Muscle of leg (tissue), 3 donors: ENCODE measurements at regions not wholly inside any gene's neighbourhood (a gene's known extent, or its start where the extent isn't known, plus 50 kb on each side); places are given as distances from the start of the nearest gene placed in this dataset.
"Not testable (repeated sequence)": the region's sequence is repeated elsewhere in the genome, so short reads cannot be mapped to it uniquely, and the experiment has no call there.

Source experiments
- DNase-seq: peaks from one replicate; pipeline ENCODE4 v3.0.0; 2013
- H3K27ac ChIP-seq: one replicate; pipeline ENCODE4 v1.5.1; 2013; ENCODE audit warnings: mild to moderate bottlenecking, low read length, control low read depth
- H3K27me3 ChIP-seq: one replicate; pipeline ENCODE4 v1.6.1; 2013; ENCODE audit warnings: low read length; ENCODE audit not compliant: control insufficient read depth, insufficient read depth
- H3K36me3 ChIP-seq: one replicate; pipeline ENCODE4 v1.6.1; 2013; ENCODE audit warnings: low read length; ENCODE audit not compliant: control insufficient read depth, insufficient read depth
- H3K4me1 ChIP-seq: one replicate; pipeline ENCODE4 v1.6.1; 2013; ENCODE audit warnings: low read length; ENCODE audit not compliant: control insufficient read depth, insufficient read depth
- H3K4me3 ChIP-seq: one replicate; pipeline ENCODE4 v1.5.1; 2013; ENCODE audit warnings: low read length, control low read depth
- H3K9me3 ChIP-seq: replicated peaks from 2 replicates; pipeline ENCODE4 v1.6.1; 2013; ENCODE audit warnings: low read depth, low read length; ENCODE audit not compliant: control insufficient read depth
- WGBS: methylation state at CpG from one replicate; pipeline ENCODE4 v1.1.5; 2013; ENCODE audit warnings: missing lambda C conversion rate; ENCODE audit not compliant: insufficient coverage; 5-methylcytosine and 5-hydroxymethylcytosine counted together

DNA sequence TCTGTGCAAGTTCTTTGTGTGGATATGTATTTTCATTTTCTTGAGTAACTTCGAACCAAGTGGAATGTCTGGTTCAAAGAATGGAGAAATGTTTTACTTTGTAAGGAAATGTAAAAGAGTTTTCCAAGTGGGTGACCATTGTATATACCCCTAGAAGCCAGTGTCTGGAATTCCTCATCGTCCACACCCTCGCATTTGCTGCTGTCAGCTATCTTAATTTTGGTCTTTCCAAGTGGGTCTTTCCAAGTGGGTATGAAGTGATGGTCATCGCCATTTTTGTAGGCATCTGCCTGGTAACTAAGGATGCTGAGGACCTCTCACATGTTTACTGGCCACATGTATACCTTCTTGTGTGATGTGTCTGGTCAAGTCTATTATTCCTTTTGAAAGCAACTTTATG is 547.5 kb downstream of the TBC1D22A start:
- H3K36me3 ChIP-seq: no peaks in the 10 kb centered on the region
- no peak for DNase-seq
- 71% methylated on average over 1 of the region's 4 CpGs for WGBS
- H3K27me3 ChIP-seq: peaks cover 9% of the 10 kb centered on the region
- no peaks in the 10 kb centered on the region for H3K9me3 ChIP-seq
- no peak overlapping the region for H3K4me3 ChIP-seq
- no peak overlapping the region for H3K27ac ChIP-seq
- no peaks in the 10 kb centered on the region for H3K4me1 ChIP-seq

DNA sequence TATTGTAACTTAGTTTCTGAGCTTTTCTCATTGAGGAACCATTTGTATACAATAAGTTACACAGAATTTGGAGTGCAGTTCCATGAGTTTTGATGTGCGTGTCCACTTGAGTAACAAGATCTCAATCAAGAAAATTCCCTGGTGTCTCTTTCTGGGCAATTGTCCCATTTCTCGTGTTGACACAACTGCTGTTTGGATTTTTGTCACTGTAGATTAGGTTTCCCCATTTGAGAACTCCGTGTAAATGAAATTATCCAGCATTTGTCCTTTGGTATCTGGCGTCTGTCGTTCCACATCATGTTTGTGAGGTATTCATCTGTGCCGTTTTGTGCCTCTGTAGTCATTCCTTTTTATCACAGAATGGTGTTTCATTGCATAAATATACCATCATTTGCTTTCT is 547.0 kb downstream of the TBC1D22A start:
- Histone ChIP-seq H3K36me3 (no peaks in the 10 kb centered on the region), H3K4me3 (no peak overlapping the region), H3K4me1 (no peaks in the 10 kb centered on the region), H3K27me3 (peaks cover 9% of the 10 kb centered on the region), H3K27ac (no peak overlapping the region), H3K9me3 (no peaks in the 10 kb centered on the region)
- DNase-seq: peak; percentile 53
- WGBS: no CpG with 5 or more reads among the region's 6 CpGs

DNA sequence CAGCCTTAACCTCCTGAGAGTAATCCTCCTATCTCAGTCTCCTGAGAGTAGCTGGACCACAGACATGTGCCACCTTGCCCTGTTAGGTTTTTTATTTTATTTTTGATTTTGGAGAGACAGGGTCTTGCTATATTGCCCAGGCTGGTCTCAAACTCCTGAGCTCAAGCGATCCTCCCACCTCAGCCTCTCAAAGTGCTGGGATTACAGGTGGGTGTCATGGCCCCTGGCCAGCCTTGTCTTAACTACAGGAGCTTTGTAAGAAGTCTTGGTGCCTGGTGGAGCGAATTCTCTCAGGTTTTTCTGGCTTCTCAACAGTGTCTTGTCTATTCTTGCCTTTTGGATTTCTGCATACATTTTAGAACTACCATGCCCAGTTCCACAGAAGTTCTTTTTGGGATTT is 546.4 kb downstream of the TBC1D22A start:
- no CpG with 5 or more reads among the region's 2 CpGs for WGBS

DNA sequence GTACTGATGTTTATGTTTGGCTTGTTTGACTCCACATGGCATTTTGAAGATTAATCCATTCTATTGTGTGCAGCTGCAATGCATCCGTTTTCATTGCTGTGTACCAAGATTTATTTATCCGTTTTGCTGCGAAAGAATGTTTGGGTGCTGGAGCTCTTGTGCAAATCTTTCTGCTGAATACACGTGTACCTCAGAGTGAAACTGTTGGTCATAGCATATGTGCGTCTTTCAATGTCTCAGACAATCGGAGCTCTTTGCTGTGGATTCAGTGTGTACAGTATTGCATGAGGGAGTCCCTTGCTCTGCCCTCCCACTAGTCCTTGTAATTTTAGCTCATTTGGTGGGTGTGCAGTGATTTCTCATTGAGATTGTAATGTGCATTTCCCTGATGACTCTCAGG is 545.4 kb downstream of the TBC1D22A start:
- Histone ChIP-seq H3K9me3 (no peaks in the 10 kb centered on the region), H3K27me3 (peaks cover 9% of the 10 kb centered on the region), H3K36me3 (no peaks in the 10 kb centered on the region), H3K27ac (no peak overlapping the region), H3K4me1 (no peaks in the 10 kb centered on the region), H3K4me3 (no peak overlapping the region)
- 57% methylated on average over 5 of the region's 6 CpGs for WGBS
- no peak for DNase-seq

More for the DNA sequence above, 546.4 kb downstream of the TBC1D22A start:
- Histone ChIP-seq H3K4me1 (no peaks in the 10 kb centered on the region), H3K27ac (no peak overlapping the region), H3K4me3 (no peak overlapping the region), H3K9me3 (no peaks in the 10 kb centered on the region), H3K36me3 (no peaks in the 10 kb centered on the region), H3K27me3 (peaks cover 9% of the 10 kb centered on the region)
- no peak for DNase-seq

DNA sequence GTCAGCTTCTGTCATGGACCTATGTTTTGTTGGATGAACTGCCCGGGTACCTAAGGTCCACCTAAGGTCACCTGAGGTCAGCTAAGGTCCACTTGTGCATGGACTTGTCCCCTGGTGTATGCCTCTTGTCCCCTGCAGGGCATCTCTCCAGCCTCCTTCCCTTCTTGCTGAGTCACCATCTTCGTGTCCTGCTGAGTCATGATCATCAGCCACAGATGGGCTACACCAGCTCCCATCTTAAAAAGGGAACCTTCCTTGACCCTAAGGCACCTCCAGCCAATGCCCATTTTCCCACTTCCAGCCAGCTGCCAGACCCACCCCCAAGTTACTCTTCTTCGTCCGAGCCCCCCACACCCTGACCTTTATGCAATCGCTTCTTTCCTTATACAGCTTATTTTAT is 544.9 kb downstream of the TBC1D22A start:
- Histone ChIP-seq H3K9me3 (no peaks in the 10 kb centered on the region), H3K27ac (no peak overlapping the region), H3K27me3 (peaks cover 9% of the 10 kb centered on the region), H3K4me1 (no peaks in the 10 kb centered on the region), H3K36me3 (no peaks in the 10 kb centered on the region), H3K4me3 (no peak overlapping the region)
- DNase-seq: no peak
- WGBS: 81% methylated on average over 2 of the region's 5 CpGs

DNA sequence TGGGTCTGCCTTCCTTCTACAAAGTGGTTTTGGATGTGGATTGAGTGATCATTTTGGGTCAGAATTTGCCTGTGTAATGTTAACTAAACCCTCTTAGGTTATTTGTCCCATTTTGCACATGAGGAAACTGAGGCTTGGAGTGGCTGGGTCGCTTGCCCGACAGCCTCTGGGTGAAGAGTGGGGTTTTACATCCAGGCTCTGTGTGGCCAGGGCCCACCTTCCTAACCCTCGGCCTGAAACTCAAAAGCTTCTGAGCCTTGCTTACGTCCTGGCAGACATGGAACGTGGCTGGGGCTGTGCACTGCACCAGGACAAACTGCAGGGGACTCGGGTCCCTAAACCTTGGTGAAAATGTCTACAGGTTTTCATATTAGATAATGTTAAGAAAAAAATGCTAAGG is 542.4 kb downstream of the TBC1D22A start:
- Histone ChIP-seq H3K4me3 (no peak overlapping the region), H3K4me1 (no peaks in the 10 kb centered on the region), H3K27ac (no peak overlapping the region), H3K36me3 (no peaks in the 10 kb centered on the region), H3K9me3 (no peaks in the 10 kb centered on the region), H3K27me3 (peaks cover 9% of the 10 kb centered on the region)
- 94% methylated on average over 5 of the region's 6 CpGs for WGBS
- DNase-seq: no peak

DNA sequence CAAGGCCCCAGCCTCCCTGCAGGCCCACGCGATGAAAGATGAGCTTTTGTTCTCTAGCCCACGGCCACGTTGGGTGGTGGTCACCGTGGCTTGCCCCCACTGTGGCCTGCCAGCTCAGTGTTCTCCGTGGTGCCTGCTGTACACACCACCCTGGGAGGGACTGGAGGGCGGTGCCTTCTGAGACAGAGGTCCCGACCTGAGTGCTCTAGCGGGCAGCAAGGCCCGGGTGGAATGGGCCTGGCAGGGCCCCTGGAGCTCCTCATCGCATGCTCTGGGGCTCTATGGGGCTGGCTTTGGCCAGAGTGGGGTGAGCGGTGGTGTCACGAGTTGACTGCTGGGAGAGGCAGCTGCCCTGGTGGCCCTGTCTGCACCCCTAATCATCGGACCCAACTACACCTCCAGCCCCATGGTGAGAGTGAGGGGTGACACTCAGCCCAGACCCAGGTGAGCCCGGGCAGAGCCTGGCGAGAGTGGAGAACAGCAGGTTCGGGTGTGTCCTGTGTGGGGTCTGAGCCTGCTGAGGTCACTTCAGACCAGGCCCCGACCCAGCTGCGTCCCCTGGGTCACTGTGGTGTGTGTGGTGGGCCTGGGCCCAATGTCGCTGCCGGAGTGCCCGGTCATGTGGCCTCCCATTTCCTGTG is 541.9 kb downstream of the TBC1D22A start:
- 82% methylated on average over 15 of the region's 22 CpGs for WGBS
- Histone ChIP-seq H3K36me3 (no peaks in the 10 kb centered on the region), H3K27ac (no peak overlapping the region), H3K9me3 (no peaks in the 10 kb centered on the region), H3K4me3 (no peak overlapping the region), H3K27me3 (peaks cover 9% of the 10 kb centered on the region), H3K4me1 (no peaks in the 10 kb centered on the region)
- no peak for DNase-seq

DNA sequence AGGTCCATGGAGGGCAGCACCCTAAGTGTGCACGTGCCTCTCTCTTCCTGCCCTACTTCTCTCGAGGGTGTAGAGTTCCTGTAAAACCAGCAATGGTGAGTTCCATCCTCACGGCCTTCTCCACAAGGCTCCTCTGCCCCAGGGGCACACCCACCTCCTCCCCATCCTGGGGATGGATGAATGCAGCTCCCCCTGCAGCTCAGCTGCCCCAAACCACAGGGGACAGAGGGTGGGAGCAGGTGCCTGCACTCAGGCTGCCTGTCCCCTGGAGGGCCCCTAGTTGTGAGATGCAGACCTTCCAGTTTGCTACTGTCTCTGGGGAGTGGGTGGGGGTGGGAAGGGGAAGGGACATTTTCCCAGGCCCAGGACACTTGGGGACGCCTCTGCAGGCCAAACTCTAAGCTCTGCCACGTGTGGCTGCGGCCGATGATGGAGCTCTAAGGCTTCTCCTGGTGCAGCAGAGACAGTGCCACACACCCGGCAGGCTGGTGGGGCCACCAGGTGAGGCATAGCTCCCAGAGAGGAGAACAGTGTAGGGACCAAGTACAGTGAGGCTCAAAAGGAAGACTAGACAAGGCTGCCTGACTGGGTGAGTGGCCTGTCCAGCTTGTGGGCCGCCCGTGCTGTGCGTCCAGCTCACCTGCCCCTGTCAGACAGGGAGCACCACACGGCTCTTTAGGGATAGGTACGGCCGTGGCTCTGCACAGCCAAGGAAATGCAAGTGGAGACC is 540.9 kb downstream of the TBC1D22A start:
- no peak overlapping the region for H3K27ac ChIP-seq
- H3K4me1 ChIP-seq: no peaks in the 10 kb centered on the region
- no peak for DNase-seq
- H3K9me3 ChIP-seq: no peaks in the 10 kb centered on the region
- peaks cover 9% of the 10 kb centered on the region for H3K27me3 ChIP-seq
- H3K36me3 ChIP-seq: no peaks in the 10 kb centered on the region
- 76% methylated on average over 12 of the region's 14 CpGs for WGBS
- no peak overlapping the region for H3K4me3 ChIP-seq

DNA sequence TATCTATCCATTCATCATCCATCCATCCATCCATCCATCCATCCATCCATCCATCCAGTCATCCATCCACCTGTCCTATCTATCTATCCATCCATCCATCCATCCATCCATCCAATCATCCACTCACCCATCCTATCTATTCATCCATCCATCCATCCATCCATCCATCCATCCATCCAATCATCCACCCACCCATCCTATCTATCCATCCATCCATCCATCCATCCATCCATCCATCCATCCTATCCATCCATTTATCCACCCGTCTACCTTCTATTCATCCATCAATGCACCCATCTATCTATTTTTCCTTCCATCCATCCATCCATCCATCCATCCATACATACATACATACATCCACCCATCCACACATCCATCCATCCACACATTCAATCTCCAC is 540.1 kb downstream of the TBC1D22A start:
- not testable (repeated sequence) for H3K36me3 ChIP-seq, H3K4me3 ChIP-seq, DNase-seq, H3K9me3 ChIP-seq, H3K27ac ChIP-seq, H3K4me1 ChIP-seq
- WGBS: 100% methylated on average over 1 of the region's 1 CpG
- H3K27me3 ChIP-seq: peaks cover 11% of the 10 kb centered on the region

DNA sequence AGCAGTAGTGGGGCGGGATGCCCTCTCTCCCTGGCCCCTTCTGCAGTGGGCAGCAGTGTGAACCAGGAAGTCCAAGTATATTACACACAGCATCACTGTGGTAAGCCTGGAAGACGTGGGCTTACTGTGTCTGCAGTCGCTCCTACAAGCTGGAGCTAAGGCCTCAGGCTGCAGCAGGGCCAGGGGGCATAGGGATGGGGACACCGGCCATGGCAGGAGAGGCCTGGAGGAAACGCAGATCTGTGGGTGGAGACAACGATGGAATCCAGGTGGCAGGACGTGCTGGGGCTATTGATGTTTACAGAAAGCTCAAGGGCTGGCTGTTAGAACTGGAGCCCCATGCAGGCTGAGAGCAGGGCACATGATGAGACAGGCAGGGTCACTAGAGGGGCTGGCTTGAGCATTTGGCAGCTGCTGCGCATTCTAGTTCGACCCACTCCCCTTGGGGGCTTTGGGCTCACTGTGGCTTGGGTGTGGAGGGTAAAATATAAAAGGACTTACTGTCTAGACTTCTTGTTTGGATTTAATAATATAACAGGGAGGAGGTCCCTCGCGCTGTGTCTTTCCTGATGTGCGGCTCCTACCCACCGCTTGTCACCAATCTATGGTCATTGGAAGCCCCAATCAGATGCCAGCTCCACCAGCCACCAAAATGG is 539.5 kb downstream of the TBC1D22A start:
- Histone ChIP-seq H3K4me1 (no peaks in the 10 kb centered on the region), H3K27ac (no peak overlapping the region), H3K27me3 (peaks cover 11% of the 10 kb centered on the region), H3K9me3 (no peaks in the 10 kb centered on the region), H3K4me3 (no peak overlapping the region), H3K36me3 (no peaks in the 10 kb centered on the region)
- DNase-seq: no peak
- WGBS: 75% methylated on average over 11 of the region's 13 CpGs
